ENCODE measurements at regions not wholly inside any gene's neighbourhood (a gene's known extent, or its start where the extent isn't known, plus 50 kb on each side); places are given as distances from the start of the nearest gene placed in this dataset.

DNA sequence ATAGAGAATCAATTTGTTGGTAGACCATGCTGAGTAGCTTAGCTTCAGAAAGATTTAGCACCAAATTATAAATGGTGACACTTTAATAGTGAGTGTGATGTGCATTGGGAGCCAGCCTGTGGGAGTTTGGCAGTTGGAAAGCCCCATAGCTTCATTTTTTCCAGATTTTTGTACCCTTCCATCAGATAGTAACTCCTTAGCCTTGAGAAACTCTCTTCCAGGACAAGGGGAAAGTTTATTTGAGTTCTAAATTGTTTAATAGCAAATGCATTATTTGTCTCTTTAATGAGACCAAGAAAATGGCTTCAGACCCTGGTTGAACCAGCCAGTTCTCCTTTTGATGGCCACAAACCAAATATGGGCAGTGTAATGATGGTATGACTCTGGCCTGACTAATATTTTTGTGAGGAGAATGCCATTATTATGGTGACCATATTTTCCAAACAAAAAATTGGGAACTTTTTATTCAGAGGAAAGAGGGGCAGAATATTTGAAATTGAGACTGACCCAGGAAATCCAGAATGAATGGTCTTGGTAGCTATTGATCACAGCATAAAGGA lies 49.8 kb downstream of the PLCE1 start:
- DNase-seq (ENCODE audit: low read depth), result peak; percentile 70

DNA sequence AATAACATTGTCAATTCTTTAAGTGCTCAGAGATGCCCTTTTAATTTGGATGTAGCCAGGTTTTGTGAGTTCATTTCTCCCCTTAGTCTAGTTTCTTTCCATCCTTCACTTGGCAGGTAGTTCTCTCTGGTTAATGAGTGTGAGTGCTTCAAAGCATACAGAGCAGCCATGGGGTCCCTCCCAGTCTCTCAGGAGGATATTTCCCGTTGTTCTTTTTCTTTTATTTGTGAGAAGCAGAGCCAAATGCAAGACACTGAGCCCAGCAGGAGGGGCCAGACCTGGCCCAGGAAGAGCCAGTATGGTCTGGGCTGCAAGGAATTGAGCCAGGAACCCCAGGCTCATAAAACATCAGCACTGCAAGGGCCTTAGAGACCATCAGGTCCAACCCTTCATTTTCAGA lies 52.4 kb downstream of the PLCE1 start:
- no peak for DNase-seq (ENCODE audit: low read depth)

DNA sequence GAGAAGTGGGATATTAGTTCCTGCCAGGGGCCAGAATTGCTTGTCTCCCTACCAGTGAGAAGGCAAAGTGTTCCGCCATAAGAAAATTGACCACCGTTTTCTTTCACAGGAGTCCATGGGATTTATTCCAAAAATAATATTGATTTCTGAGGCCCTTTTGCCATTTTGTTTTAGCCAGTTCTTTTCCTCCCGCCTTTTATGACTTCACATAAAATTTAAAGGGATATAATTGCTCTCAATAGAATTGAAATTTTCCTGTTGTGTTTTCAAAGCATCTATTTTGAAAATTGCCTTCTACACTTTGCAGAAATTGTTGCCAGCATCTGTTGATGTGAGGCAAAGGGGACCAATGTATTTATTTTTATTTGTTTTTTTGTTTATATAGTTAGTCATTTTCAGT lies 53.6 kb downstream of the PLCE1 start:
- DNase-seq (ENCODE audit: low read depth), result no peak

DNA sequence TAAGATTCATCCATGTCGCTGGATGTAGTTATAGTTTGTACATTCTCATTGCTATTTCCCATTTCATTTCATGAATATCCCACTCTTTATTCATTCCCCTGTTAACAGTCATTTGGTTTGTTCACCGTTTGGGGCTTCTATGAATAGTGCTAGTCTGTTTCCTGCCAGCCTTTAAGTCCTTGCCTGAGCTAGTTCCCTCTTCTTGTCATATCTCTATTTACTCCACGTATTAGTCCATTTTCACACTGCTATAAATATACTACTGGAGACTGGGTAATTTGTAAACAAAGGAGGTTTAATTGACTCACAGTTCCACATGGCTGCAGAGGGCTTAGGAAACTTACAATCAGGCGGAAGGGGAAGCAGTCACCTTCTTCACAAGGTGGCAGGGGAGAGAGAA lies 56.2 kb downstream of the PLCE1 start:
- no peak for DNase-seq (ENCODE audit: low read depth)

DNA sequence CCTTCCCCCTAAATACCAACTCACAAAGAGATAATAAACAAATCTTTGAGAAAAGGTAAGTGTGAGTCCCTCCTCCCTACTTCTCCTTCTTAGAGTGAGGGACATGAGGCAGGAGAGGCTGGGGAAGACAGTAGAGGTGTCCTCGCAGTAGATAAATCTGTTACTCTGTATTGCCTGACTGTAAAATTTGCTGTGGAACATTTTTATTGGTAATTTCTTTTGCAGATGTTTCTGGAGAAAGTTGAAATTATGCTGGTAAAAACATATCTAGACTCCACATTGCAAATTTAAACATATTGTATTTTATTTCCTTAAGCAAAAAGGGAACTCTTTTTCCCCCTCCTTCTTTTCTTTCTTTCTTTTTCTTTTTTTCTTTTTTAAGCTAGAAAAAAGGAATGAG lies 58.5 kb downstream of the PLCE1 start:
- no peak for DNase-seq (ENCODE audit: low read depth)

DNA sequence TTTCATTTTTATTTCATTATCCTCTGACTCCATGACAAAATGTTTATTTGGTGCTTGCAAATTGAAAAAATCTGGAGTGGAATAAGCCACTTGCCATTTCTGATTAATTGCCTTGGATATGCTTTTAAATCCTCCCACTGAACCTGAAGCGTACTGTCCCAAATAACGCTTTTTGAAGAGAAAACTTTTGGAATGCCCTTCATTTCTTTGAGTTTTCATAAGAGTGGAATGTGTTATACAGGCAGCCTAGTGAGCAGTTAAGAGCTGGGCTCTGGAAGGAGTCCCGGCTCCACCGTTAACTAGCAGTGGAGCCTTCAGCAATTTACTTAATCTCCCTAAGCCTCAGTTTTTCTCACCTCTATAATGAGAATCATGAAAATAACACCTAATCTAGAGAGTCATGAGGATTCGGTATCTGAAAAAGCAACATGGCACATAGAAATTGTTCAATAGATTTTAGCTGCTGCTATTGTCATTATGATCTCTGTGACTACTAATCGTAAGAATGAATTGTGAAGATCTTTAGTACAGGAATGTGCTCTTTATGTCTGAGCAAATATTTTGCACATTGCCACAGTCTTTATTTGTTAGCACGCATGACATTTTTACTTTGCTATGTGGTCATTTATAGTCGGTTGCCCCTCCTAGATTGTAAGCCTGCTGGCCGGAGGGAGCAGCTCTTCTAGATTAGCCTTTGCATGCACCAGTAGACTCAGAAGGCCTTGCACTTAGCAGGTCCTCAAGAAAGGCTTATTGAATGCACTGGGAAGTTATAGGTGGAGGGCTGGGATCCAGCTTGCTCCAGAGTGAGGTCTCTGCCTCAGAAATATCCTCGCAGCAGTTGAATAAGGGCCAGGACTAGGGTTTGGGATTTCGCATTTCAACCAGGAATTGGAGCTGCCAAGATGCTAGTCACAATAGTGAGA lies 59.4 kb downstream of the PLCE1 start:
- peak; percentile 84 for DNase-seq (ENCODE audit: low read depth)

DNA sequence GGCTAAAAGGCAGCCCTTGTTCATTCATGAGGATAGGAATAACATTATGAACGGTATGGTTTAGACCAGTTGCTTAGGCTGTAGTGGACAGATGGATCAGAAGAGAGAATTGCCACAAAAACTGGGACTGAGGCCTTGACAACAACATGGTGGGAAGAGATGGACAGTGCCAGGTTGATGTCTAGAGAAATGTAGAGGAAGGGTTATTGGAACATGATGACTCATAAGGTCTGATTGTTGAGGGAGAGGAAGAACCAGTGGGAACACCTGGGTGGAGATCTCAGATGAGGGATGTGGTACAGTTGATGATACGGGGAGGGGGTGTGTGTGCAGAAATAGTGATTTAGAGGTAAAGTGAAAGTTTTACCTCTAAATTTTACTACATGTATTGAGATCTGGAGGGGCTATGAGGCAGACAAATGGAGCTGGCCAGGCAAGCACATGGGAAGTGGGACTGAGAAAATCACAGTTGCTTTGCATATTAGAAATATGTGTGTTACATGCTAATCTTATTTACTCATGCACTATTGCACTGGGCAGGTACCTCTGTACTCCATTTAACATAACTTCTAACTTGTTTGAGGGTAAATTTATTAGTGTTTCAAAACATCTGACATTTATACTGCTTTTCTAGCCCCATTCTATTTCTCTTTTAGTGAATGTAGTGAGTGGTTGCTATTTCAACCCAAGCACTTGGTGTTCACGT lies 65.6 kb downstream of the PLCE1 start:
- DNase-seq (ENCODE audit: low read depth), result no peak

DNA sequence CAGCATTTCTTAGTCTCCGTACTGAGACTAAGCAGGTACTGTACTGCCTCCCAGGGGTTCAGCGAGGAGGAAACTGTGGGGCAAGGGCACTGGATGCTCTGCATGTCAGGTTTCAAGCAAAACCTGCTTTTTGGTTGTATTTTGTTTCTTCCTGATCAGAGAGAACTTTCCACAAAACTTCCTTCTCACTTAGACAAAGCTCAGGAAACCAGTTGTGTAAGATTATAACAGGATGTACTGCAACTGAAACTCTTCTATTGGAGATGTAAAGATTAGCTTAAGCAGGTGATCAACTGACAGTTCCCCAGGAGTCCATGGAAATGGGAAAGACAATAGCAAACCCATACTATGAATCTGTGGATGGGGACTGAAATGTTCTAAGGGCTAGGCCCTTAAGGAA lies 67.3 kb downstream of the PLCE1 start:
- DNase-seq (ENCODE audit: low read depth), result no peak

DNA sequence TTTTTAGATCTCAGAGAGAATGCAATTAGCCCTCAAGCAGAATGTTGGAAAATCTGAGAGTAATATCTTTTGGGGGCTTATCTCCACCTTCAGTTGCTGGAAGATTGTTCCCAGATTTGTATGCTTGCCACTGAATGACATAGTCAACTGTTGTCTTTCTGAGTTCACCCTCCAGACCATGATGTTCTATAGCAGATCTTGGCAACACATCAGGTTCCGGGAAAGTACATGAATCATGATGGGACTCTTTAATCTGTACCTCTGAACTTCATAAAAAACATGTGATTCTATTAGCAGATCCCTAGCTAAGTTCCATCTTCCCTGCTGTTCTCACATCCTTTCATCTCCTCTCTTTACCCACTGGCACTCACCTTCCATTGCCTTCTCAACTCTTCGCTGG lies 68.9 kb downstream of the PLCE1 start:
- no peak for DNase-seq (ENCODE audit: low read depth)

DNA sequence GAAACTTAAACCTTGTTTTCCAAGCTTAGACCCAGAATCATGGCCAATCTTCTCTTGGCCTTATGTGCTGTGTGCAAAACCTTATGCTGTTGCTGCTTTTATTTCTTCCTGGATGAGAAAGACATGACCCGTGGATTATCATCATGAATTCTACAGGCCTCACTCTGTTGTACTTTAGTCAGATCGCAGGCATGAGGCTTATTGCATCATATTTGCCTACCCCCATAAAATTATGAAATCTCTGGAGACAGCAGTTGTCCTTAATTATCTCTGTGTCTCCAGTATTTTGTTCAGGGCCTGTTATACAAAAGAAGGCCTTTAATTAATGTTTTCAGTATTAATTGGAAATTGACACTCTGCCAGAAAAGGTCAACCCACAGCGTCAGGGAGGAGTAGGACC lies 71.6 kb downstream of the PLCE1 start:
- peak; percentile 39 for DNase-seq (ENCODE audit: low read depth)

DNA sequence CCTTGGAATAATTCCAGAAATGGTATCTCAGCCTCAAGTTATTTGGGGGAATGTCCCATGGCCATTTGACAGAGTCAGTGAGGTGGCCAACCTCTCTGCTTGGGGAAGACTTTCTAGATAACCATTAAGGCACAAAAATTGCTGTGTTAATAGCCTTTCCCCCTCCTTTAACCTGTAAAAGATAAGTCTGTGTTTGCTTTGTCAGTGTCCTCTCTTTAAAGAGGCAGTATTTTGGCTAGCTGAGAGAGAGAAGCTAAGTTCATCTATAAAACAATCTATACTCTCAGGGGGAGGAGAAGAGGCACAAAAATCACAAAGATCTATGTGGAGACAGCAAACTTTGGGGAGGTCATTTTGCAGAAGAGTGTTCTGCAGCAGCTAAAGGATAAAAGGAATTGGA lies 72.1 kb downstream of the PLCE1 start:
- DNase-seq (ENCODE audit: low read depth), result no peak

DNA sequence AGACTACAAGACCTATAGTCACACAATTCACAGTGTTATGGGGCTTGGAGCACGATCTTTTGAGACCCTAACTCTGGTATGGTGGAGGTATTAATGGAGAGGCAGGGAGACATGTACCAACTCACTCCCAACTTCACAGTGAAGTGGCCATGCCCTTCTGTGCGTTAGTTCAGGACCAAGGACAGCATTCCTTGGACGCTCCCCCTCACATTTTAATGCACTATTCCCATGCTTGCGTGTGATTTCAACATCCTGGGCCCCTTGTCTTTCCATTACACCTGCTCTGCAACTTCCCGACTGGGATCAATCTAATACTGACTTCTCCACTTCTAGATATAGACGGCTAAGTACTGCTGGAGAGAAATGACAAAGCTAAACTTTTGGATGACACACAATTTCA lies 72.7 kb downstream of the PLCE1 start:
- peak; percentile 65 for DNase-seq (ENCODE audit: low read depth)

DNA sequence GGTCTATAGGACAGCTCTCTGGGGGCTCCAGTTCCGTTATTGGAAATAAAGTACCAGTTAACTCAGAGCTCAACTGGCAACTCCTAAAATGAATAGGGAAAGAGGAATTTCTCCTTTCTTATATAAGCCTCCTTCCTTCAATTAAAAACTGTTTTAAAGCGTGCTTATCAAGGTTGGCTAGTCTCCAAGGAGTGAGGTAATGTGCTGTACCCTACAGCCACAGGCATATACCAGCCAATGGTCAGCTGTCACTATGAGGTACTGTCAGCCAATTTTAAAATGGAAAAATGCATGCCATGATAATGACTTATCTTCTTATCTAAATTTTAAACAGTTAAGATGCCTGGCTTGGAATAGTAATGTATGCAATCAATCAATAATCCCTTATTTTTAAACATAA lies 76.2 kb downstream of the PLCE1 start:
- DNase-seq (ENCODE audit: low read depth), result peak; percentile 35

DNA sequence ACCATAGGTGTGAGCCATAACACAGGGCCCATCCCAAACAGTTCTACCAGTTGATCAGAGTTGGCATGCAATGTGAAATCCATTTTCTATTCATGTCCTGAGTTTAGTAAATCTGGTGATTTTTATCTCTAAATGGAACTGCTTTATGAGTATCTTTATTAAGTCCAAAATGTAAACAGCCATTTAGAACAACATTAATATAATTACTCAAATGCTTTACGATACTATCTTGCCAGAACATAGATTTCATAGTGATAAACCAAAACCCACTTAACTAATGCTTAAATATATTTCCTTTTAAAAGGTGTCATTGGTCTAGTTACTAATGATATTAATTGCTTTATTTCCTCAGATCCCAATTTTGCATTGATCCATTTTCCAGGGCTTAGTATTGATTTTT lies 80.7 kb downstream of the PLCE1 start:
- no peak for DNase-seq (ENCODE audit: low read depth)

DNA sequence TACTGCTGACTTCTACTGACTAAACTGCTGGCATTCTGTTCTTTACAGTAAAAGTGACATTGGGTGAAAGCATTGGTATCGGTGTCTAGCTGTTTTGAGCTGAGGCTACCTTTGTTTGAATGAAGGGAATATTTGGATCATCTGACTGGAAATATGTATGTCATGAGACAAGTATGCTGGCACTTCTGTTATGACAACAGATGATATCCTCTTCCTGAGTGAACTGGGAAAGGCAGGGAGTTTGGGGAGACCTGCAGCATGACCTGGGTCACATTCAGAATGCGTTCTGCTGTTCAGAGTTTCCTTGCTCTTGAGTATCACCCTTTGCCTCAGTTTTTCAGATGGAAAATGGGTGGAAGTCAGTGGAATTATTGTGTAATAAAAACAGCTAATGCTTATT lies 81.8 kb downstream of the PLCE1 start:
- DNase-seq (ENCODE audit: low read depth), result peak; percentile 9

DNA sequence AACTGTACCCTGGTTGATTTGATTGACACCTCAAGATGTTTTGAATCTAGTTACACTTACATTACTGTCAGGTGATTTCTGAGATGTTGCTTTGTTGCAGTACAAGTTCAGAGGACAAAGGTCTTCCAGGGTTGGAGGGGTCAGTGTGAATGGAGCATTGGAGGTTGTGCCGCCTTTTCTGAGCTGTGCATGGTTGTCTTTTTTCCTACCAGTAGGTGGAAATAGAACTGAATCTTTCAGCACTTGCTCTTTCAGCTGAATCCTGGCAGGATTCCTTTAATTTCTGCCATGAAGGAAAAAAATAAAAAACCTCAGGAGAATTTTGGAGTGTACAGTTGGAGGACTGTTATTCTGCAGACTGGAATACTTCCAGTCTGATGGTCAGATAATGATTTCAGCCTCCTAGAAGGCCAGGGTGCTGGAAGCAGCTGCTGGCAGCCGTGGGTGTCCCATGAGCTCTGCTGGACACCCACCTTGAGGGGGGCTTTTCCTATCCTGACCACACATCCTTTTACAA lies 82.7 kb downstream of the PLCE1 start:
- DNase-seq (ENCODE audit: low read depth), result peak; percentile 82

DNA sequence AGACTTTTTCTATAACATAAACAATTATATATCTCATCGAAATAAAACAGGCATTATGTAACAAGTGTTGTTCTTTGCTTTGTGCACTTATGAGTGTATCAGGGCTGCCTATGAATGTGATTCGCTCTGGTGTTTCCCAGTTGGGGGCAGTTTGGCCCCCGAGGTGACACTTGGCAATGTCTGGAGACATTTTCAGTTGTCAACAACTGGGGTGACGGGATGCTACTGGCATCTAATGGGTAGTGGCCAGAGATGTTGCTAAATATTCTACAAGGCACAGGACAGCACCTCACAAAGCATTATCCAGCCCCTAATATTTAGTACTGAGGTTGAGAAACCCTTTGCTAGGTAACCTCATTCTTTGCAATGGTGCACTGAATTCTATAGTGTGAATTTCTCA lies 83.3 kb downstream of the PLCE1 start:
- no peak for DNase-seq (ENCODE audit: low read depth)

DNA sequence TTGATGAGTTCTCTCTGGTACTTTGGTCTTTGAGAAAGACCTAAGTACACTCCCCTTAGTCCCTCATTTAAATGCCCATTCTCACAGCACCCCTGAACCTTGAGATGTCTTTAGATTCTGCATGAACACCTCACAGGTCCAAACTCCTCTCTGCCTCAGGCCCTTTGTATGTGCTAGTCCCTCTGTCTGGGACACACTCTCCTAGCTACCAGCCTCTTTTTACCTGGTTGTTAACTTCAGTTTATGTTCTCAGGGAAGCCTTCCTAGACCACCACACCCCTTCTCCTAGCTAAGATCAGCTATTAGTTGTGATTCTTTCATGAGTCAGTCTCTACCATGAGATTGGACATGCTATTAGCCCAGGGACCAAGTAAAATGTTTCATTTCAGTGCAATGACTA lies 86.4 kb downstream of the PLCE1 start:
- no peak for DNase-seq (ENCODE audit: low read depth)

DNA sequence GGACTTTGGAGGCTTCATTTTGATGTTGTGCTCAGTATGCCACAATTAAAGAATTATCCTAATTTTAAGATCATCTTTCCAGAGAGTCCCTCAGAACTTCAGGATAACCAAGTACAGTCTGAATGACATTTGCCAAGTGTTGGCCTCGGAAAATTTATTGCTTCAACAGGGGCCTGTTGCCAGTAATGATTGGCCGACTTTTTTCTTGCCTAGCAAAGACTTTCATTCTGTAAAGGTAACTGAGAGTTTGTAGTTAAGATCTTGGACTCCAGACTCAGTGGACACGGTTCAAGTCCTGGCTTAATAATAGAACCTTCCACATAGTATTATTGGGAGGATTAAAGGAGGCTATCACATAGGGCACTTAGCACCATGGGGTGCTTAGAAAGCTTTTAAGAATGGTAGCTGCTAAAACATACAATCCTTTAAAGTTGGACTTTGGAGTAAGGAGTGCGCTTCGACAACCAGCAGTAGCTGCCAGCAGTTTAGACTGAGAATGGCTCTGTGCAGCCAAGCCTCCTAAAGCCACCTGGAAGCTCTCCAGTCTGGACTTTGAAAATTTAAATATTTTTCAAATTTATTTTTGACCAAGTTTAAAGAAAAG lies 90.0 kb downstream of the PLCE1 start:
- DNase-seq (ENCODE audit: low read depth), result no peak

DNA sequence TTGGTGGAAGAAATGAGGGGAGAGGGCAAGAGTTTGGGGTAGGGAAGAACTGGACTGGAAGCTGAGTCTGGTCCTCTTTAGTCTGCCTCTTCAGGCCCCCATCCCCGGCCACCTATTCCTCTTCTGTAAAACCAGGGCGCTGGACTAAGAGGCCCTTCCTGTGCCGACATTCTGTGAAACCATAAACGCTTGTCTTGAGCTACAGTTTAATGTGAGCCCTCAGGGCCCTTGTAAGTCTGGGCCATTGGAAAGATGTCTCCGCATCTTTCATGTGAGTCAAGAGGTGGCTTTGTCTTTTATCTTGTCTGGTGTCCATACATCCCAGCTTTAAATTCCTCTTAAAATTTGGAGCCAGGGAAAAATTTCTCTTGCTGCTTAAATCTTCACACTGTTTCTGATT lies 90.6 kb downstream of the PLCE1 start:
- DNase-seq (ENCODE audit: low read depth), result no peak

DNA sequence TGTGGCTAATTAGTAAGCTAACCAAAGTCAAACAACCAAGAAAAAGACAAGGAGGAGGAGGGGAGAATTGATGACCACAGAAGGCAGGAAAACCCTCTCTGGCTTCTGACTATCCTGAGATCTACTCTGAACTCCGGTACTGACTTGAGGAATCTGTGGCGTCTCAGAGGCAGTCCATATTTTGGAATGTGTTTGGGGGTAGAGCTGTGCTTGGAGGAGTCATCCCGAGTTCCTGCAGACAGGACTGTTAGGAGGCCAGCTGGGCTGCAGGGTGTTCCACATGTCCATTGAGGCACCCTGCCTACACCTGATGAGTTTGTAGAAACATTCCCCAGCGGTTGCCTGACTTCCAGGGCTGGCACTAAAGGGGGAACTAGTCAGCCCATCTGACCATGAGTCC lies 91.6 kb downstream of the PLCE1 start:
- DNase-seq (ENCODE audit: low read depth), result peak; percentile 46

DNA sequence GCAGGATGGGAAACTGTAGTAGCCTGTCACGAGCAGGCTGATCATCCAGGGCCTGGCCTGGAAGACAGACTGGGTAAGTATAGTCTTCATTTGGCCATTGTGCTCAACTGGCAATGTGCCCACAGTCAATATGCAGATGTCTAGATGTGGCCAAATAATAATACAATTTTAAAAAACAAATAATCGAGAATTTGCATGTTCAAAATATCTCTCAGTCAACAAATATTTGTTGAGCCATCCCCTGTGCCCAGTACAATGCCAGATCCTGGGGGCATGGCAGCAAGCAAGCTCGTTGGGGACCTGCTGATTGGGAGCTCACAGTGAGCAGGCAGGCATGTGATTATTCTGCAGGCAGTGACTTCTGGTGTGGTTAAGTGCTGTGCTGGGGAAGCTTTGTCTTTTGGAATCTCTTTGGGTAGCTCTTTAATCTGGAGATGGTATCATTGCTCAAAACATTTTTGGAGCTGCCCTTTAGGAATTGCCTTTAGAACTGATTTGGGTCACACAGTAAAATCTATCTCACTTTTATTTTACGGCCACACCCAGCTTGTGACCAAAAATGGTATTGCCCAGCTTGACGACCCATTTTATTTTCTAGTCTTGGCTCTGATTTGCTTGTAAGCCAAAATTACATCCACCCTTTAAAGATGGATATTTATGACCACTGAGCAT lies 92.2 kb downstream of the PLCE1 start:
- no peak for DNase-seq (ENCODE audit: low read depth)

Measured in EH (cell line).